Right lobe of liver (tissue), 6 donors: ENCODE measurements at regions not wholly inside any gene's neighbourhood (a gene's known extent, or its start where the extent isn't known, plus 50 kb on each side); places are given as distances from the start of the nearest gene placed in this dataset.

Experiments used
- ATAC-seq, 4 donors: fragments of 200-7000 bp; cut with Tn5 transposase; one replicate each; pipeline ENCODE4 v1.9.1; 2020; ENCODE audit warnings: mild to moderate bottlenecking in 4 of 4, moderate library complexity in 4 of 4
- DNase-seq, 3 donors: peaks; one replicate each; pipeline ENCODE4 v3.0.0-alpha.2; 2020
- H3K27ac ChIP-seq, 3 donors: fragments of 200-600 bp; one replicate each; pipeline ENCODE4 v1.8.0; 2022
- H3K27me3 ChIP-seq, 2 donors: fragments of 200-600 bp; one replicate each; pipeline ENCODE4 v1.8.0; 2022
- H3K36me3 ChIP-seq, 4 donors: fragments of 200-600 bp; sonication (generic) in 1 of 4; one replicate each; pipeline versions ENCODE4 v1.5.1 to v1.8.0; 2017 to 2022; ENCODE audit warnings: control low read depth in 1 of 4
- H3K4me1 ChIP-seq, 4 donors: fragments of 200-600 bp; sonication (generic) in 1 of 4; one replicate each; pipeline versions ENCODE4 v1.5.1 to v1.8.0; 2017 to 2022; ENCODE audit warnings: control low read depth in 1 of 4
- H3K4me3 ChIP-seq, 3 donors: fragments of 200-600 bp; one replicate each; pipeline ENCODE4 v1.8.0; 2022
- H3K9me3 ChIP-seq, 4 donors: fragments of 200-600 bp; sonication (generic) in 1 of 4; one replicate each; pipeline versions ENCODE4 v1.5.1 to v1.8.0; 2017 to 2022; ENCODE audit warnings: control low read depth in 1 of 4
- CTCF ChIP-seq, 4 donors: fragments of 200-600 bp in 3 of 4; fragments of 450-650 bp in 1 of 4; IDR thresholded peaks; one replicate each; pipeline versions ENCODE4 v1.5.1 to v1.8.0; 2016 to 2022; ENCODE audit warnings: antibody characterized with exemption in 4 of 4, mild to moderate bottlenecking in 2 of 4
- POLR2A ChIP-seq: fragments of 450-650 bp; IDR thresholded peaks from one replicate; pipeline ENCODE4 v1.6.1; 2017; ENCODE audit warnings: antibody characterized with exemption, mild to moderate bottlenecking
- WGBS: methylation state at CpG from one replicate; pipeline ENCODE4 v1.1.6; 2018; ENCODE audit warnings: low coverage, low lambda C conversion rate; ENCODE audit not compliant: insufficient coverage; ENCODE audit errors: missing lambda C conversion rate; 5-methylcytosine and 5-hydroxymethylcytosine counted together
- intact Hi-C, 2 donors: fragments of 100-400 bp; cut with DNase I; formaldehyde crosslinking; loops; one replicate each; pipeline versions ENCODE4 v1.11.2 to v1.14.1; 2022
- donor health status: DM: no; HTN: yes; CAD: no.
- donor health status: DM: no; HTN: no; CAD: no.
- donor health status: DM: no; HTN: no; CAD: no.
- donor health status: DM: no; HTN: yes; CAD: no.
- donor health status: DM: no; HTN: yes; CAD: no.

GRCh38 chr1:87719658-87720057 lies 391.0 kb downstream of the LMO4 start:
- WGBS: 40% methylated on average over 3 of the region's 3 CpGs
- TF ChIP-seq POLR2A: no peak
- no peak for TF ChIP-seq CTCF (IDR thresholded peaks at IDR 0.05)
- Histone ChIP-seq H3K36me3 (no peaks in the 10 kb centered on the region), H3K27me3 (no peaks in the 10 kb centered on the region), H3K4me3 (no peak overlapping the region), H3K4me1 (no peaks in the 10 kb centered on the region), H3K27ac (no peak overlapping the region), H3K9me3 (no peaks in the 10 kb centered on the region)
- DNase-seq: no peak
- intact Hi-C loops: no loop called here
- no peak for ATAC-seq

GRCh38 chr1:87720561-87720960 lies 391.9 kb downstream of the LMO4 start:
- ATAC-seq (peak; percentile 33 to 86 (median 63)), DNase-seq (no peak)
- no peaks in the 10 kb centered on the region for H3K4me1 ChIP-seq
- no peaks in the 10 kb centered on the region for H3K27me3 ChIP-seq
- no peaks in the 10 kb centered on the region for H3K9me3 ChIP-seq
- no peaks in the 10 kb centered on the region for H3K36me3 ChIP-seq
- H3K27ac ChIP-seq: no peak overlapping the region
- intact Hi-C loops: no loop called here
- no peak overlapping the region for H3K4me3 ChIP-seq
- TF ChIP-seq POLR2A (no peak), CTCF (IDR thresholded peaks at IDR 0.05) (no peak)
- WGBS: 23% methylated on average over 2 of the region's 2 CpGs

GRCh38 chr1:87723193-87723592 lies 394.5 kb downstream of the LMO4 start:
- H3K4me3 ChIP-seq: no peak overlapping the region
- ATAC-seq (no peak), DNase-seq (no peak)
- H3K9me3 ChIP-seq: no peaks in the 10 kb centered on the region
- TF ChIP-seq CTCF (IDR thresholded peaks at IDR 0.05) (no peak), POLR2A (no peak)
- H3K4me1 ChIP-seq: no peaks in the 10 kb centered on the region
- intact Hi-C loops: no loop called here
- H3K36me3 ChIP-seq: no peaks in the 10 kb centered on the region
- no peak overlapping the region for H3K27ac ChIP-seq
- H3K27me3 ChIP-seq: no peaks in the 10 kb centered on the region

GRCh38 chr1:87728169-87728568 lies 399.5 kb downstream of the LMO4 start:
- Histone ChIP-seq H3K27ac (no peak overlapping the region), H3K36me3 (no peaks in the 10 kb centered on the region), H3K4me3 (no peak overlapping the region), H3K4me1 (no peaks in the 10 kb centered on the region), H3K9me3 (no peaks in the 10 kb centered on the region), H3K27me3 (no peaks in the 10 kb centered on the region)
- intact Hi-C loops: no loop called here
- no peak for TF ChIP-seq POLR2A
- no peak for TF ChIP-seq CTCF (IDR thresholded peaks at IDR 0.05)
- WGBS: 85% methylated on average over 1 of the region's 1 CpG
- DNase-seq (no peak), ATAC-seq (no peak)
